Activated gamma-delta T cell (primary cell): ENCODE measurements at regions not wholly inside any gene's neighbourhood (a gene's known extent, or its start where the extent isn't known, plus 50 kb on each side); places are given as distances from the start of the nearest gene placed in this dataset.

ENCODE experiments used
- DNase-seq: peaks from one replicate; lab custom pipeline; 2025; lab: John Stamatoyannopoulos, UW

GRCh38 chr18:7415081-7415894, 151.8 kb upstream of the PTPRM start:
- no peak for DNase-seq

- DNase-seq: no peak
Measured at GRCh38 chr18:7417727-7418126, 149.4 kb upstream of the PTPRM start.

- DNase-seq: no peak
Measured at GRCh38 chr18:7429831-7430230, 137.3 kb upstream of the PTPRM start.

DNA sequence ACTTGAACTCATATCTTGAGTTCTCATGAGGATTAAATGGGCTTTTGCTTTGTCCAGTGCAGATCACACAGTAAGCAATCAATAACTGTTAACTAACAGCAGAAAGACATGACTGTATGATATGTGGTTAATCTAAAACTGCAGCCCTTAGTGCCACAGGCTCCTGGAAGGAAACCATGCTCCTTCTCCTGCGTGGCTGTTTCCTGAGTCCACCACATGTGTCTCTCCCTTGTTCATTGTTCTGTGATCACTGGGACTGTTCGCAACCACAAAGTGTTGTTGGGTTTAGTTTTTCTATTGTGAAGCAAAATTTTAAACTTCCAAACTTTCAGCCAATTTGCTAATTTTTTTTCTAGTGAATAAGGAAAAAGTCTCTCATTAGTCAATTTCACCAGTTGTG, 130.9 kb upstream of the PTPRM start:
- no peak for DNase-seq

GRCh38 chr18:7437870-7438269, 129.2 kb upstream of the PTPRM start:
- no peak for DNase-seq

DNA sequence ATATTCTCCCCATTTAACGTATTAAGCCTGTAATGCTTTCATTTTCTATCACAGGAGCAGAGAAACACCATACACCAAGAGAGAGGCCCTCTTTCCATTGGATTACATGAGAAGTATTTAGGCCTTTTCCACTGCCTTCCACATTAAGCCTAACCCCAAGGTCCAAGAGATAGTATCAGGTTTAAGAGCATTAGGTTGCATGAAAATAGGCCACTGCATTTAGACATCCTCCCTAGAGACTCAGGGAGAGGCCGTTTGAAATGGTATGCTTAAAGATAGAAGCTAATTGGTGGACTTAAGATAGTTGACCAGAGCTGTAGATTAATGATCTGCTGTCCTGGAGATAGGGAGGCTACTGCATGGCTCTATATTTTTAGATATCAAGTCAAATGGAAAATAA, 128.5 kb upstream of the PTPRM start:
- no peak for DNase-seq

- no peak for DNase-seq
Measured at GRCh38 chr18:7447318-7448028, 119.6 kb upstream of the PTPRM start.

- no peak for DNase-seq
Measured at GRCh38 chr18:7452331-7452730, 114.8 kb upstream of the PTPRM start.

- no peak for DNase-seq
Measured at GRCh38 chr18:7454429-7454828, 112.7 kb upstream of the PTPRM start.

DNA sequence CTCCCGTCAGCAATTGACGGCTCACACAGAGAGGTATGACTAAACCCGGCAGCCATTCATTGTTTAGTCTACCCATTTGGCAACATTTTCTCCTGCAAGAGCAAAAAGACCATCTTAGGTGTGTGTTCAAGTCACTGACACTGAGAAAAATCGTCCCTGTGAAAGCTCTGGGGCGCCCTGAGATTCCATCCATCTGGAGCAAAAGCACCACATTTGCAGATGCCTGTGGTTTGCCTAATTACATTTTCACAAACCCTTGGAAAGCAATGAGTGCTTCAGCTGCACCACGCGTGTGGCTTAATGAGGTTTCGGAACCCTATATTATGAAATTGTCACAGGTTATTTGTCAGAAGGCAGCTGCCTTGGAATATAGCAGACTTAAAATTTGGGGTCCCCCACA, 110.7 kb upstream of the PTPRM start:
- DNase-seq: no peak

- no peak for DNase-seq
Measured at GRCh38 chr18:7457262-7457661, 109.9 kb upstream of the PTPRM start.

- no peak for DNase-seq
Measured at GRCh38 chr18:7458884-7459283, 108.2 kb upstream of the PTPRM start.

GRCh38 chr18:7459851-7460770, 107.0 kb upstream of the PTPRM start:
- DNase-seq: no peak

DNA sequence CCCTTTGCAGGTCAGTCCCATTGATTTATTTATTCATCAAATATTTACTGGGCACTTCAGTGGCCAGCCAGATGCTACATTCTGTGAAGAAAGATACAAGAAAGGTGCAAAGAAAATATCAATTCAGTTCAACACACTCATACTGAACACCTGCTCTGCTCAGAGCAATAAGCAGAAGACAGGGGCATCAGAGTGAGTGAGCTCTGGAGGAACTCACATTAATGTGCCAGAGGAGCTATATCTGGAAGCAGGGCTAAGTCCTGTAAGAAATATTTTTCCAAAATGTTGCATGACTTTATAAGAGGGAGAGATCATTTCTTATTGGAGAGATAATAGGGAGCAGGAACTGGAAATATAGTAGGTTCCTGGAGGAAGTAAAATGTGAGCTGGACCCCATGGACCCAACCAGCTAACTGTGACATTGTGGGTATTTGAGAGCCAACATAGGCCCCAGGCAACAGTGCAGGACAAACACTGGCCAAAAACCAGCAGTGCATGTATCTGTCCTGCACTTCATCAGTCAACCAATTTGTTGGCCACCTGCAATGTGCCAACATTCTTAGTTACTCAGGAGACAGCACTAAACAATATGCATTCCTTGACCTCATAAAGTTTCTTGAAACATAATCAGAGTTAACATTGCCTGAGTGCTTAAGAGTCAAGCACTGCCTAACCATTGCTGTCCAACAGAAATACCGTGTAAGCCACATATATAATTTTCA, 102.7 kb upstream of the PTPRM start:
- DNase-seq: no peak

- no peak for DNase-seq
Measured at GRCh38 chr18:7466190-7466589, 100.9 kb upstream of the PTPRM start.

DNA sequence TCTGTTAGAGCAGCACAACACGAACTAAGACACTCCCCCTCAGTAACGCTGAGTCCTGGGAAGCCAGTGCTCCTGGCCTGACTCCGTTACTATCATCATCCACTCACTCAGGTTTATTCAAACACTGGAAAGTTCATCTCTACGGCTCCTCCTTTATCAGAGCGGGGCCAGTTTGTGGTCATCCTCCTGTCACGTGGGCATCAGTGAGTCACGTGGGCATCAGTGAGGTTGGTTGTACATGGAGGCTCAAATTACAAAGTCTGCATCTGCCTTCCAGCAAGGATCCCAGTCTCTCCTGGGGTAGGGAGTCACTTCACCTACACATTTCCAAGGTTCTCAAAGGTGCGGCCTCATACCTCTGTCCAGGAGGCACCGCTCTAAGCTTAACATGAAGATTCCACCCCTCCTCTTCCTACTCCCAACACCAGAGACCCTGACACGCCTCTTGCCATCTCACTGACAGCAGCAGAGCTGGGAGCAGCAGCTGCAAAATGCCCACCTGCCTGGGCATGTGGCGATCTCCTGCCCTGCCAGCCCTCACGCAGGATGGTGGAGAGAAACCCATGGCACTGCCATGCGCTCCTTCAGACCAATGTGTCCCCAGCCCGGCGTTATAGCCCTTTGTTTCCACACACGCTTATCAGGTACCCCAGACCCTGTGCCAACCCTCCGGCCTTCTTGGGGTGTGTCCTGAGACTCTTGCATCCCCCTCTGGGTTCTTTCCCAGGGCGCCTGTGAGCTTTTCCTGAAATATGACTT, 99.2 kb upstream of the PTPRM start:
- no peak for DNase-seq

- no peak for DNase-seq
Measured at GRCh38 chr18:7470101-7470500, 97.0 kb upstream of the PTPRM start.

DNA sequence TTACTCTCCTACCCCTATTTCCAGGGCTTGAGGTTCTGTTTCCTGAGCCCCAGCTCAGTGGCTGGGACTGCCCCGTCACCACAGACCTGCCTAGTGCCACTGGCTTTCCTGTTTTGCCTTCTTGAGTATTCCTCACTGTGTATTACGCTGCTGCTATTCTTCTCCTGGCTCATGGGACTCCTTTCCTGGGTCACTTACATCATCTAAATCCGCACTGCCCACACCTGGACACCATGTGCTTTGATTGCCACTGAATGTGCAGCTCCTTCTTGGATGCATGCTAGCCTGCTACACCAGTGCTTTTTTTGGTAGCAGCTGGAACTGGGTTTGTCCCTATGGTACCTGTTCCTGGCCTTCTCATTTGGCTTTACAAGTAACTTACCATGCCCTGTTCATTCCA, 96.6 kb upstream of the PTPRM start:
- no peak for DNase-seq

- DNase-seq: no peak
Measured at GRCh38 chr18:7476386-7476785, 90.7 kb upstream of the PTPRM start.

DNA sequence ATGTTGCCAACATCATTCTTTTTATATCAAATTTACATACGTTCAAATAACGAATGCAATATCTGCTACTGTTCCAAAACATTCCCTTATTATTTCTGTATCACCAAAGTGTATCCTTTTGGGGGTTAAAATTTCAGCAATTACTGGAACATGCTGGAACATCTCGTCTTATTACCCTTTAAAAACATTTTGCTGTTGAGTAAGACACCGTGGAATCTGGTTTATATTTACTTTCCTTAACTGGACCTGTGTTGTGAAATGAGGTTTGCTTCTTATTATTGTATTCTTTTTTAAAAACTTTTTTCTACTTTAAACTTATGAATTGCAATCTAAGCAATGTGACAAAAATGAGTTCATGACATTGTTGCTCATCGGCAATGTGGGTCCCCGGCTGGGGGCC, 87.4 kb upstream of the PTPRM start:
- DNase-seq: no peak

DNA sequence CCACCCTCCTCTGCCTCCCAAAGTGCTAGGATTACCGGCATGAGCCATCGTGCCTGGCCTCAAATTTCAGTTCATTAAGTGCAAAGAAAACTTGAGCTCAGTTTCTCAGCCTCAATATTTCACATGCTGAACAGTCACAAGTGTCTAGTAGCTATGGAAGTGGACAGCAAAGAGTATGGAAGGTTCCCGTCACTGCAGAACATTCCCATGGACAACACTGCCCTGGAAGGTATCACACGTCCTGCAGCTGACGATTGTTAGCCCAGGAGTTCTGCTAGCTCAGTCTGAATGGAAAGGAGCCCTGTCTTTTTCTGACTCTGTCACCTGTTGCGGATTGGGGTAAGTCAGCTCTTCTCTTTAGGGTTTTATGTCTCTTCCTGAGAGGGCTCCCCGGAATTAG, 86.2 kb upstream of the PTPRM start:
- DNase-seq: no peak
